Keratinocyte (primary cell): ENCODE measurements at regions not wholly inside any gene's neighbourhood (a gene's known extent, or its start where the extent isn't known, plus 50 kb on each side); places are given as distances from the start of the nearest gene placed in this dataset.

ENCODE experiments used
- CTCF ChIP-seq, 3 experiments: IDR thresholded peaks in 1 of 3; conservative IDR thresholded peaks in 1 of 3; optimal IDR thresholded peaks in 1 of 3; 2 replicates in 2 of 3; 3 replicates in 1 of 3; pipeline versions ENCODE3 to v1.5.1; 2011; ENCODE audit warnings: low read length in 3 of 3, mild to moderate bottlenecking in 3 of 3, moderate library complexity in 2 of 3, control low read depth in 1 of 3, inconsistent platforms in 1 of 3; ENCODE audit not compliant: insufficient read depth in 2 of 3; ENCODE audit errors: extremely low read depth in 1 of 3
- EZH2 ChIP-seq: IDR thresholded peaks from one replicate; pipeline ENCODE4 v1.6.1; 2012; ENCODE audit warnings: inconsistent platforms, mild to moderate bottlenecking, low read length, moderate library complexity

- no peak for TF ChIP-seq CTCF (optimal IDR thresholded peaks at IDR 0.05 in 1 of 3, IDR thresholded peaks at IDR 0.05 in 1 of 3, conservative IDR thresholded peaks at IDR 0.05 in 1 of 3; ENCODE audit: extremely low read depth in 1 of 3, insufficient read depth in 2 of 3, low read length in 3 of 3)
- TF ChIP-seq EZH2, result no peak
Observed at GRCh38 chrX:80170581-80170980, 156.0 kb downstream of the TBX22 start.
